ENCODE measurements at regions not wholly inside any gene's neighbourhood (a gene's known extent, or its start where the extent isn't known, plus 50 kb on each side); places are given as distances from the start of the nearest gene placed in this dataset.
A peak's percentile ranks its signal among the peaks of the same experiment; 100 is the strongest.

DNA sequence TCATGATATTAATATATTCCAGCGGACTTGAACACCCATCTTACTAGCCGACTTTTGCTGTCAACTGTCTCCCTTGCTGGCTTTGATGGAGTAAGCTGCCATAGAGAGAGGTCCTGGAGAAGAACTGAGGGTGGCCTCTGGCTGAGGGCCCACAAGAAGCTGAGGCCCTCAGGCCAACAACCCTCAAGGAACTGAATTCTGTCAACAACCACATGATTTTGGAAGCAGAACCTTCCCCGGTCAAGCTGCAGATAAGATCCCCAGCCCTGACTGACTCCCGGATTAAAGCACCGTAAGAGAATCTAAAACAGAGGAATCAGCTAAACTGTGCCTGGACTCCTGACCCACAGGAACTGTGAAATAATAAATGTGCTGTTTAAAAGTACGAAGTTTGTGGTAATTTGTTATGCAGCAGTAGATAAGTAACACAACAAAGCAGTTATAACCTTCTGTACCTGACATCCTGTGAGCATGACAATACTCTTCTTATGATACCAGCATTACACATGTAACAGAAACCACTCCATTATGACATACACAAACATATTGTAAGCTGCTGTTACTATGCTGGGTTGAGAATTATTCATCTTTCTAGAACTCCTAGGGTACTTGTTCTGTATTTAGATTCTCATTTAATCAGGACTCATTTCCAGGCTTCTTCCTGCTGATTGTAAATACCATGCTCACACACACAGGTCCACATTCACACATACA is 66.2 kb downstream of the HES1 start:
- no peak for DNase-seq (ENCODE audit: insufficient read length, low spot score)
- FAIRE-seq, result no peak
- no peak for TF ChIP-seq POLR2AphosphoS5 (IDR thresholded peaks at IDR 0.05; ENCODE audit: low read depth, low read length)
- TF ChIP-seq POLR2A (IDR thresholded peaks at IDR 0.05; ENCODE audit: low read depth, low read length), result no peak
- no peak for TF ChIP-seq SPI1 (IDR thresholded peaks at IDR 0.05; ENCODE audit: low read depth, low read length)
- no peak for TF ChIP-seq PAX5 (IDR thresholded peaks at IDR 0.05; ENCODE audit: insufficient read depth, low read length, severe bottlenecking)
- TF ChIP-seq POU2F2 (IDR thresholded peaks at IDR 0.05; ENCODE audit: low read depth, low read length), result no peak
- no peak for TF ChIP-seq TAF1 (IDR thresholded peaks at IDR 0.05; ENCODE audit: low read depth, low read length)

DNA sequence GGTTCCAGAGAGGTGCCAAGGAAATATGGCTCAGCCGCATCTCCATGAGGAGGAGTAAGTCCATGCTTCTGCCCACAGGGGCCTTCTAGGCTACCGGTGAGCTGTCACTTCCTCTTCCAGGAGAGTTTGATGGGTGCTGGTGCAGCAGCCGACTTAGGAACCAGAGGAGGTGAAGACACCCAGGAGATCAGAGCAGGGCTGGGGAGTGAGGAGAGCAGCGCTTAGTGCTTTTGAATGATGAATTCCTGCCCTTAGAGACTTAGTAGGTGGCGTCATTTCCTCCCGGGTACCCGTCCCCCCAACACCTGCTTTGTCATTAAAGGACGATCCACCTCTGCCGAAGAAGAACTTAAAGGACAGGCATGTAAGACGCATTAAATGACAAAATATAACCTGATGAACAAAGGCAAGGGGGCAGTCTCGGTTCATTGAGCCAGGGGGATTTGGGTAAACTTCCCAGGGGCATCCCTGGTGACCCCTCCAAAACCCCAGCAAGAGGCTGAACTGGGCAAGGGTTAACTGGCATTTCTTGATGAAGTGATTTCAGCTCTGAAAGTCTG is 67.6 kb downstream of the HES1 start:
- FAIRE-seq (peak; percentile 84), DNase-seq (ENCODE audit: insufficient read length, low spot score) (no peak)
- peak; percentile 60 for TF ChIP-seq SPI1 (IDR thresholded peaks at IDR 0.05; ENCODE audit: low read depth, low read length)
- TF ChIP-seq POU2F2 (IDR thresholded peaks at IDR 0.05; ENCODE audit: low read depth, low read length), result no peak
- no peak for TF ChIP-seq POLR2AphosphoS5 (IDR thresholded peaks at IDR 0.05; ENCODE audit: low read depth, low read length)
- 0 out of 2 replicates have a peak, but pooled peaks have one; percentile 43 for TF ChIP-seq TAF1 (IDR thresholded peaks at IDR 0.05; ENCODE audit: low read depth, low read length)
- TF ChIP-seq PAX5 (IDR thresholded peaks at IDR 0.05; ENCODE audit: insufficient read depth, low read length, severe bottlenecking), result peak; percentile 26
- TF ChIP-seq POLR2A (IDR thresholded peaks at IDR 0.05; ENCODE audit: low read depth, low read length), result peak; percentile 28; the same call in 1 of the 2 replicates

DNA sequence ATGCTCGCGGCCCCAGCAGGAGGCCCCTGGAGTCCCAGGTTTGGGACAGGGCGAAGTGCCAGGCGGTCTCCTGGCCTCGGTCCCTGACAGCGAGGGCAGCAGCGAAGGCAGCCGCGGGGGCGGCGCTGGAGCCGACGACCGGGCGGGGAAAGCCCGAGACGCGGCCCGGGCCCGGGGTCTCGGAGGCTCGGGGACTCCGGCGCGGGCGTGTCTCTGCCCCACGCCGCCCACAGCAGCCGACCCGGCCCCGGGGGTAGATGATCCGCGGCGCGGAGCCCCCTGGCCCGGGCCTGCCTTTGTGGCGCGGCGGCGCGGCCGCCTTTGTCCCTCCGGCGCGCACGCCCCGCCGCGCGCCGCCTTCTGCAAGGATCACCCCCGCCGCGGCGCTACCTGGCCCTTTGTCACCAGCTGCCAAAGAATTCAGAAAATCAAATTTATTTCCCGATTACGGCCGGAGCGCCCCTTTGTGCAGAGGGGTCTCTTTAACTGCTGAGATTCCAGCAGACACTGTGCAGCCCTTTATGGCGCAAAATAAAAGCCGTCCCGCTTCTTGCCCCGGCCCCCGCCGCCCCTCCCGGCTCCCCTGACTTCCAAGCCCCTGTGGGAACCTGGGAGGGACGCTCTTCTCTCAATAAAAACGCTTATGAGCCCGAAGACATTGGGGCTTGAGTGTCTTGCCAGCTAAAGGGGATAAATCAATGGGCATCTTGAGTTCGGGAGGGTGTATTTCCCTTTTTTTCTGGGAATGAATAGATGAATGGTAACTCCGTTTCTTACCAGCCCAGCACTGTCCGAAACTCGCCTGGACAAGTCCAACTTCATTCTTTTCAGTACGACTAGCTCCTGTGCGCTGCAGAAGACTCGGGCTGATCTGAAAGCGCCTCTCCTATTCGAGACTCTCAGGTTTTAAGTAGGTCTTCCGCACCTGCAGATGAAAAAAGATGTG is 68.4 kb downstream of the HES1 start:
- peak; percentile 46 for DNase-seq (ENCODE audit: insufficient read length, low spot score)
- no peak for FAIRE-seq
- TF ChIP-seq TAF1 (IDR thresholded peaks at IDR 0.05; ENCODE audit: low read depth, low read length) (no peak), POLR2AphosphoS5 (IDR thresholded peaks at IDR 0.05; ENCODE audit: low read depth, low read length) (no peak), POLR2A (IDR thresholded peaks at IDR 0.05; ENCODE audit: low read depth, low read length) (no peak), PAX5 (IDR thresholded peaks at IDR 0.05; ENCODE audit: insufficient read depth, low read length, severe bottlenecking) (no peak), POU2F2 (IDR thresholded peaks at IDR 0.05; ENCODE audit: low read depth, low read length) (no peak), SPI1 (IDR thresholded peaks at IDR 0.05; ENCODE audit: low read depth, low read length) (no peak)

DNA sequence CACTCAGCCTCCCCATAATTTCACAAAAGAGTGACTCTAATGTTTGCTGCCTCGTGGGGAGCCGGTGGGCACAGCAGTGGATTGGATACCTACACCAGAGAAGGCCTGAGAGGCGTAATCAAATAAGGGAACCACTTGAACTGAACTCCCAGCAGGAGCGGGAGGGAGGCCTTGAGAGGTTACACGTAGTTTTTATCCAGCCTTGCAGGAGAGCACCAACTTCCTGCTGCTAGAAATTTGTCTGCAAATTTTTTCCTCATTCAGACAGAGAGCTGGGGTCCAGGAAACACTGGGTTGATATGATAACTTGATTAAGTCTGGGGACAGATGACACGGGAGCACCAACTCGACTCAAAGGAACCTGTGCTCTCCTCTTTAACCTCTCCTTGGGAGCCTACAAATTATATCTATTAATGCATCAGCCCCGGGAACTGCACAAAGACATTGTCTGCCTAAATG is 69.8 kb downstream of the HES1 start:
- FAIRE-seq, result no peak
- peak; percentile 62; the same call in 1 of the 2 replicates for TF ChIP-seq TAF1 (IDR thresholded peaks at IDR 0.05; ENCODE audit: low read depth, low read length)
- TF ChIP-seq PAX5 (IDR thresholded peaks at IDR 0.05; ENCODE audit: insufficient read depth, low read length, severe bottlenecking), result no peak
- TF ChIP-seq POLR2AphosphoS5 (IDR thresholded peaks at IDR 0.05; ENCODE audit: low read depth, low read length), result no peak
- TF ChIP-seq POU2F2 (IDR thresholded peaks at IDR 0.05; ENCODE audit: low read depth, low read length), result peak; percentile 75; the same call in 1 of the 2 replicates
- TF ChIP-seq SPI1 (IDR thresholded peaks at IDR 0.05; ENCODE audit: low read depth, low read length), result no peak
- DNase-seq (ENCODE audit: insufficient read length, low spot score), result no peak

DNA sequence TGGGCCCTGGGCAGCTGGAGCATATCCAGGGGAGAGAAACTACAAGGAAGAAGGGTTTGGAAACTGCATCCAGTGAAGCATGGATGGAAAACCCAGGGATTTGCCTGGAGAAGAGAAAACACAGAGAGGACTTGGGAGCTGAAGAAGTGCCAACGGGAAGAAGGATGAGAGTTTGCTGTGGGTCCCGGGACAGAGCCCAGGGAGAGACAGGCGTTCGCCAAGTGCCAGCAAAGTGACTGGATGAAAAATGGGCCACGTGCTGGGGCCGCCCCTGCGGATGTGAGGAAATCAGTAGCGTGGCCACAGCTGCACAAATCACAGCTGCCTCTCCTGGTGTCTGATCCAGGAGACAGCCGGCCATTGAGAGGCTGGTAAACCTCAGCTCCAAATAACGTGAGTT is 70.4 kb downstream of the HES1 start:
- no peak for DNase-seq (ENCODE audit: insufficient read length, low spot score)
- FAIRE-seq, result no peak
- TF ChIP-seq POLR2AphosphoS5 (IDR thresholded peaks at IDR 0.05; ENCODE audit: low read depth, low read length) (no peak), POLR2A (IDR thresholded peaks at IDR 0.05; ENCODE audit: low read depth, low read length) (no peak), SPI1 (IDR thresholded peaks at IDR 0.05; ENCODE audit: low read depth, low read length) (no peak), POU2F2 (IDR thresholded peaks at IDR 0.05; ENCODE audit: low read depth, low read length) (no peak), PAX5 (IDR thresholded peaks at IDR 0.05; ENCODE audit: insufficient read depth, low read length, severe bottlenecking) (no peak), TAF1 (IDR thresholded peaks at IDR 0.05; ENCODE audit: low read depth, low read length) (no peak)

DNA sequence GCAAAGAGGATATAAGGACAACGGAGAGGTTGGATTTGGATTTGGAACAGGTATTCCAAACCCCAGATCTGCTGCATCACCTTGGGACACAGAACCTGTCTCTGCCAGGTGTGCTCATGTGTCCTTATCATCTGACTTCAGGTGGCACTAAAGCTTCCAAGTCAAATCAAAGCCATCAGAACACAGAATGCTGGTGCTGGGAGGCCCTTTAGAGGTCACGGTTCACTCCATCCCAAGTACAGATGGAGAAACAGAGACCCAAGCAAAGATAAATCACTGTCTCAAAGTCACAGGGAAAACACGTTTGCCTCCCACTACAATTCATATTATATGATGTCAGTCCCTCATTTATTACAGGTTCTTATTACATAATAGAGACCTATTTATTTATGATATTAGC is 72.8 kb downstream of the HES1 start:
- DNase-seq (ENCODE audit: insufficient read length, low spot score) (no peak), FAIRE-seq (no peak)
- TF ChIP-seq POLR2AphosphoS5 (IDR thresholded peaks at IDR 0.05; ENCODE audit: low read depth, low read length), result no peak
- TF ChIP-seq SPI1 (IDR thresholded peaks at IDR 0.05; ENCODE audit: low read depth, low read length), result no peak
- no peak for TF ChIP-seq POLR2A (IDR thresholded peaks at IDR 0.05; ENCODE audit: low read depth, low read length)
- no peak for TF ChIP-seq TAF1 (IDR thresholded peaks at IDR 0.05; ENCODE audit: low read depth, low read length)
- TF ChIP-seq PAX5 (IDR thresholded peaks at IDR 0.05; ENCODE audit: insufficient read depth, low read length, severe bottlenecking), result no peak
- no peak for TF ChIP-seq POU2F2 (IDR thresholded peaks at IDR 0.05; ENCODE audit: low read depth, low read length)

DNA sequence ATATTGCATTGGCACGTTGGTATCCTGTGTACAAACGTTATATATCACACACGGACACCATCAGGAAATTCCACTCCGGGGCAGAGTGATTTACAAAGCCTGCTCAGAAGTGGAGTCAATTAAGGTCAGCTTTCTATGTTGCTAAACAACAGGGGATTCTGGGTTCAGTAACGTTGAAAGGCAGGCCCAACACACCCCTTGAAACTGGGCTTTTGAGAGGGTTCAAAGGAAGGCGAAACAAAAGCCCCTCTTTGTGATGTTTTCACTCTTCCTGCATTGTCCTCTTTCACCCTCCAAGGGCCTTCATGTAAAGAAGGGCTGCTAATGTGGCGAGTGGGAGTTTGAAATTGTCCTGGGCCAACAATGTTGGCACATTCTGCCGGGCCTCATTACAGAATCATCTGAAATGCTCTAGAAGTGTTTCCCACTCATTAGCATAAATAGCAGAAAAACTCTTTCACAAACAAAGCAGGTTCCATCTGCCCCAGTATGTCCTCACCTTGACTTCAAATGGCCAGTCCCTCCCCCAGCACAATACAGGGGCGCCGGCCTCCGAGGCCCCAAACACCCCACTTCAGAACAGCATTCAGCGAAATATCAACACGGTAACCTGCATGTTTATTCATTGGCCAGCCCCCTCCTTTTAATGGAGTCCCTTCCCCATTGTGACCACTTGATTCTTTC is 76.4 kb downstream of the HES1 start:
- no peak for TF ChIP-seq POLR2A (IDR thresholded peaks at IDR 0.05; ENCODE audit: low read depth, low read length)
- TF ChIP-seq SPI1 (IDR thresholded peaks at IDR 0.05; ENCODE audit: low read depth, low read length), result no peak
- no peak for TF ChIP-seq POU2F2 (IDR thresholded peaks at IDR 0.05; ENCODE audit: low read depth, low read length)
- no peak for TF ChIP-seq TAF1 (IDR thresholded peaks at IDR 0.05; ENCODE audit: low read depth, low read length)
- TF ChIP-seq POLR2AphosphoS5 (IDR thresholded peaks at IDR 0.05; ENCODE audit: low read depth, low read length), result no peak
- TF ChIP-seq PAX5 (IDR thresholded peaks at IDR 0.05; ENCODE audit: insufficient read depth, low read length, severe bottlenecking), result no peak
- DNase-seq (ENCODE audit: insufficient read length, low spot score) (no peak), FAIRE-seq (no peak)

DNA sequence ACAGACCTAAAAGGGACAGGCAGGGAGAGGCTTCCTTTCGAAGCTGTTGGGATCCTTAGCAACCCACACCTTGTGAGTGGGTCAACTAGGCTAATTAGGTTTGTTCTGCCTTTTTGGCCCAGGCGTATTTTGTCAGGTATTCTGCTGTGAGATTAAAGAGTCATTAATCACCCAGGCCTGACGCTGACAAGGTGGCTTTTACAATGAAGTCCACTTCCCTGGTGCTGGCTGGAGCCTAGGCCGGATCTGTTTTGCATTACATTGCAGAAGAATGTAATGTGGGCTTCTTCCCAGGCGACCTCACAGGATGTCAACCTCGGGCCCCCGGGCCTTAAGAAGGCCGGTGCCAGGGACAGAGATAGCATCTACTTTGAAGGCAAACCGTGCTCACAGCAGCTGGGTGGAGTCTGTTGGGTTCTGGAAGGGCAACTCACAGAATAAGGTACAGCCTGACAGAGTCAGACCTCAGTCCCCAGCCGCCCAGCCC is 76.9 kb downstream of the HES1 start:
- TF ChIP-seq PAX5 (IDR thresholded peaks at IDR 0.05; ENCODE audit: insufficient read depth, low read length, severe bottlenecking), result no peak
- TF ChIP-seq POLR2A (IDR thresholded peaks at IDR 0.05; ENCODE audit: low read depth, low read length), result no peak
- no peak for TF ChIP-seq POLR2AphosphoS5 (IDR thresholded peaks at IDR 0.05; ENCODE audit: low read depth, low read length)
- TF ChIP-seq TAF1 (IDR thresholded peaks at IDR 0.05; ENCODE audit: low read depth, low read length), result no peak
- no peak for TF ChIP-seq SPI1 (IDR thresholded peaks at IDR 0.05; ENCODE audit: low read depth, low read length)
- no peak for TF ChIP-seq POU2F2 (IDR thresholded peaks at IDR 0.05; ENCODE audit: low read depth, low read length)
- DNase-seq (ENCODE audit: insufficient read length, low spot score) (no peak), FAIRE-seq (no peak)

Data from GM12891 (cell line).